Keratinocyte (primary cell): ENCODE measurements at regions not wholly inside any gene's neighbourhood (a gene's known extent, or its start where the extent isn't known, plus 50 kb on each side); places are given as distances from the start of the nearest gene placed in this dataset.
"Not testable (repeated sequence)": the region's sequence is repeated elsewhere in the genome, so short reads cannot be mapped to it uniquely, and the experiment has no call there.

ENCODE experiments used
- DNase-seq: peaks from one replicate; pipeline ENCODE4 v3.0.0-alpha.2; 2011; ENCODE audit warnings: low read depth, missing footprints, low spot score
- FAIRE-seq: peaks from 2 replicates; lab custom pipeline; 2011; peaks lifted over from hg19 to GRCh38; lab: Jason Lieb, UNC
- H2AFZ ChIP-seq: 2 replicates; pipeline ENCODE4 v1.6.0; 2012; ENCODE audit warnings: low read length, control low read depth, inconsistent platforms; ENCODE audit not compliant: control insufficient read depth
- H3K27ac ChIP-seq: 2 replicates; pipeline ENCODE4 v1.5.1; 2011; ENCODE audit warnings: low read length; ENCODE audit not compliant: control insufficient read depth, insufficient read depth
- H3K27me3 ChIP-seq: 3 replicates; pipeline ENCODE4 v1.6.0; 2011; ENCODE audit warnings: low read length; ENCODE audit not compliant: control insufficient read depth, insufficient read depth; ENCODE audit errors: extremely low read depth
- H3K36me3 ChIP-seq, 2 experiments: 2 replicates in 1 of 2; 3 replicates in 1 of 2; pipeline ENCODE4 v1.5.1; 2011; ENCODE audit warnings: low read length in 2 of 2, mild to moderate bottlenecking in 1 of 2; ENCODE audit not compliant: control insufficient read depth in 2 of 2, insufficient read depth in 2 of 2; ENCODE audit errors: extremely low read depth in 1 of 2
- H3K4me1 ChIP-seq: 3 replicates; pipeline ENCODE4 v1.5.1; 2011; ENCODE audit warnings: low read length; ENCODE audit not compliant: control insufficient read depth, insufficient read depth; ENCODE audit errors: extremely low read depth
- H3K4me2 ChIP-seq: 3 replicates; pipeline ENCODE4 v1.6.0; 2011; ENCODE audit warnings: low read depth, low read length; ENCODE audit not compliant: control insufficient read depth, insufficient read depth; ENCODE audit errors: extremely low read depth
- H3K4me3 ChIP-seq, 3 experiments: fragments of 200-600 bp in 1 of 3; sonication (generic) in 1 of 3; 2 replicates in 2 of 3; 3 replicates in 1 of 3; pipeline ENCODE4 v1.5.1; 2011 to 2016; ENCODE audit warnings: low read length in 3 of 3, mild to moderate bottlenecking in 3 of 3, control low read depth in 2 of 3, inconsistent platforms in 1 of 3, low read depth in 1 of 3, mixed read lengths in 1 of 3, mixed run types in 1 of 3, moderate library complexity in 1 of 3; ENCODE audit not compliant: control insufficient read depth in 2 of 3, insufficient read depth in 2 of 3; ENCODE audit errors: extremely low read depth in 1 of 3
- H3K79me2 ChIP-seq: 2 replicates; pipeline ENCODE4 v1.6.0; 2012; ENCODE audit warnings: low read length; ENCODE audit not compliant: control insufficient read depth, insufficient read depth
- H3K9ac ChIP-seq: 3 replicates; pipeline ENCODE4 v1.6.0; 2011; ENCODE audit warnings: low read length; ENCODE audit not compliant: control insufficient read depth, insufficient read depth; ENCODE audit errors: extremely low read depth
- H3K9me1 ChIP-seq: 3 replicates; pipeline ENCODE4 v1.6.0; 2011; ENCODE audit warnings: low read length; ENCODE audit not compliant: control insufficient read depth, insufficient read depth; ENCODE audit errors: extremely low read depth
- H3K9me3 ChIP-seq: 2 replicates; pipeline ENCODE4 v1.5.1; 2012; ENCODE audit warnings: low read depth, low read length; ENCODE audit not compliant: control insufficient read depth
- H4K20me1 ChIP-seq: 3 replicates; pipeline ENCODE4 v1.6.0; 2011; ENCODE audit warnings: low read length; ENCODE audit not compliant: control insufficient read depth, insufficient read depth; ENCODE audit errors: extremely low read depth
- EZH2 ChIP-seq: IDR thresholded peaks from one replicate; pipeline ENCODE4 v1.6.1; 2012; ENCODE audit warnings: inconsistent platforms, mild to moderate bottlenecking, low read length, moderate library complexity
- dilution Hi-C: fragments of 300-500 bp; cut with MboI; formaldehyde crosslinking; loops from one replicate; pipeline ENCODE4 v1.7.0; 2020; ENCODE audit warnings: low sequenced_read_pairs; ENCODE audit not compliant: extremely low pct_ligation_motif_present
- TF ChIP-seq, protein P1 (sequence below), 3 experiments: IDR thresholded peaks in 1 of 3; conservative IDR thresholded peaks in 1 of 3; optimal IDR thresholded peaks in 1 of 3; 2 replicates in 2 of 3; 3 replicates in 1 of 3; pipeline versions ENCODE3 to v1.5.1; 2011; ENCODE audit warnings: low read length in 3 of 3, mild to moderate bottlenecking in 3 of 3, moderate library complexity in 2 of 3, control low read depth in 1 of 3, inconsistent platforms in 1 of 3; ENCODE audit not compliant: insufficient read depth in 2 of 3; ENCODE audit errors: extremely low read depth in 1 of 3

GRCh38 chr14:71563492-71564153, 368.6 kb upstream of the RGS6 start:
- no peak overlapping the region for H2AFZ ChIP-seq
- FAIRE-seq, result no peak
- dilution Hi-C loops, result no loop called here
- no peaks in the 10 kb centered on the region for H3K79me2 ChIP-seq
- no peak overlapping the region for H3K4me3 ChIP-seq
- no peak for DNase-seq
- no peaks in the 10 kb centered on the region for H3K27me3 ChIP-seq
- peaks cover 8% of the 10 kb centered on the region for H3K4me1 ChIP-seq
- H3K9ac ChIP-seq, result no peak overlapping the region
- H3K36me3 ChIP-seq, result peaks cover 0 to 2% of the 10 kb centered on the region in 2 experiments
- no peaks in the 10 kb centered on the region for H3K9me3 ChIP-seq
- no peaks in the 10 kb centered on the region for H4K20me1 ChIP-seq
- TF ChIP-seq, protein P1, sequence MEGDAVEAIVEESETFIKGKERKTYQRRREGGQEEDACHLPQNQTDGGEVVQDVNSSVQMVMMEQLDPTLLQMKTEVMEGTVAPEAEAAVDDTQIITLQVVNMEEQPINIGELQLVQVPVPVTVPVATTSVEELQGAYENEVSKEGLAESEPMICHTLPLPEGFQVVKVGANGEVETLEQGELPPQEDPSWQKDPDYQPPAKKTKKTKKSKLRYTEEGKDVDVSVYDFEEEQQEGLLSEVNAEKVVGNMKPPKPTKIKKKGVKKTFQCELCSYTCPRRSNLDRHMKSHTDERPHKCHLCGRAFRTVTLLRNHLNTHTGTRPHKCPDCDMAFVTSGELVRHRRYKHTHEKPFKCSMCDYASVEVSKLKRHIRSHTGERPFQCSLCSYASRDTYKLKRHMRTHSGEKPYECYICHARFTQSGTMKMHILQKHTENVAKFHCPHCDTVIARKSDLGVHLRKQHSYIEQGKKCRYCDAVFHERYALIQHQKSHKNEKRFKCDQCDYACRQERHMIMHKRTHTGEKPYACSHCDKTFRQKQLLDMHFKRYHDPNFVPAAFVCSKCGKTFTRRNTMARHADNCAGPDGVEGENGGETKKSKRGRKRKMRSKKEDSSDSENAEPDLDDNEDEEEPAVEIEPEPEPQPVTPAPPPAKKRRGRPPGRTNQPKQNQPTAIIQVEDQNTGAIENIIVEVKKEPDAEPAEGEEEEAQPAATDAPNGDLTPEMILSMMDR (optimal IDR thresholded peaks at IDR 0.05 in 1 of 3, IDR thresholded peaks at IDR 0.05 in 1 of 3, conservative IDR thresholded peaks at IDR 0.05 in 1 of 3; ENCODE audit: extremely low read depth in 1 of 3, insufficient read depth in 2 of 3, low read length in 3 of 3), result no peak
- TF ChIP-seq EZH2, result no peak
- H3K27ac ChIP-seq, result no peak overlapping the region
- no peak overlapping the region for H3K4me2 ChIP-seq
- no peaks in the 10 kb centered on the region for H3K9me1 ChIP-seq

DNA sequence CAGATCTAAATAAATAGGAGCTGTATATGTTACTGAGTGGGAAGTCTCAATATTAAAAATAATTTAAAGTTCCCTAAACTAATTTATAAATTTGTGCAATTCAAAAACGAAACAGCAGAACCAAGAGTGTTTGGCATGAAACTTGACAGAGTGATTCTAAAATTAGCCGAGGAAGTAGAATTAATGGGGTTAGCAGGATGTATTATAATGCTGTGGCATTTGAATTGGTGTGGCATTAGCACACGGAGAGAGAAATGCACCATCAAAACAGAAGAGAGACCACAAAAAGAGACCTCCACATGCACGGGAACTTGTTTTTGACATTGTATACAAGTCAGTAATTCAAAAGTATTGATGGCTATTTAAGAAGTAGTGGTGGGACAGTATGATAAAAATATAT, 366.0 kb upstream of the RGS6 start:
- TF ChIP-seq, protein P1 (optimal IDR thresholded peaks at IDR 0.05 in 1 of 3, IDR thresholded peaks at IDR 0.05 in 1 of 3, conservative IDR thresholded peaks at IDR 0.05 in 1 of 3; ENCODE audit: extremely low read depth in 1 of 3, insufficient read depth in 2 of 3, low read length in 3 of 3), result no peak
- TF ChIP-seq EZH2, result no peak
- Histone ChIP-seq H3K27ac (no peak overlapping the region), H3K36me3 (no peaks in the 10 kb centered on the region), H3K9ac (no peak overlapping the region), H3K9me1 (no peaks in the 10 kb centered on the region), H3K4me2 (no peak overlapping the region), H3K9me3 (no peaks in the 10 kb centered on the region), H4K20me1 (no peaks in the 10 kb centered on the region), H3K4me1 (peaks cover 8% of the 10 kb centered on the region), H3K4me3 (no peak overlapping the region), H3K27me3 (no peaks in the 10 kb centered on the region), H2AFZ (no peak overlapping the region), H3K79me2 (peaks cover 2% of the 10 kb centered on the region)
- FAIRE-seq (no peak), DNase-seq (no peak)
- dilution Hi-C loops, result no loop called here

- H3K9ac ChIP-seq, FAIRE-seq, H3K27me3 ChIP-seq, H3K27ac ChIP-seq, H3K4me3 ChIP-seq, DNase-seq, H3K36me3 ChIP-seq, dilution Hi-C loops, H3K4me2 ChIP-seq, H3K79me2 ChIP-seq, H3K9me3 ChIP-seq, H4K20me1 ChIP-seq, H3K4me1 ChIP-seq, H2AFZ ChIP-seq, H3K9me1 ChIP-seq: not testable (repeated sequence)
Measured at GRCh38 chr14:71567499-71568133, 364.6 kb upstream of the RGS6 start.
